Endothelial cell of umbilical vein (primary cell): ENCODE measurements at regions not wholly inside any gene's neighbourhood (a gene's known extent, or its start where the extent isn't known, plus 50 kb on each side); places are given as distances from the start of the nearest gene placed in this dataset.

ENCODE experiments used
- FOS ChIP-seq: IDR thresholded peaks from 2 replicates; pipeline ENCODE4 v1.6.1; 2011; ENCODE audit warnings: mild to moderate bottlenecking, low read length, moderate library complexity, borderline replicate concordance; ENCODE audit not compliant: insufficient read depth
- POLR2A ChIP-seq: IDR thresholded peaks from 2 replicates; pipeline ENCODE4 v1.6.1; 2012; ENCODE audit warnings: low read depth, mild to moderate bottlenecking, control low read depth, low read length
- POLR2AphosphoS5 ChIP-seq: IDR thresholded peaks from 2 replicates; pipeline ENCODE4 v1.6.1; 2012; ENCODE audit warnings: low read depth, mild to moderate bottlenecking, control low read depth, low read length, moderate library complexity; ENCODE audit not compliant: insufficient read depth
- TF ChIP-seq, protein P1 (sequence below), 2 donors: IDR thresholded peaks; 1 replicate in 1 of 2; 2 replicates in 1 of 2; pipeline ENCODE4 v1.5.1; 2011; ENCODE audit warnings: low read length in 2 of 2, mild to moderate bottlenecking in 2 of 2, moderate library complexity in 2 of 2, control low read depth in 1 of 2, inconsistent platforms in 1 of 2, low read depth in 1 of 2; ENCODE audit not compliant: insufficient read depth in 1 of 2; ENCODE audit errors: extremely low read depth in 1 of 2
- TF ChIP-seq, protein P2 (sequence below): IDR thresholded peaks from 2 replicates; pipeline ENCODE4 v1.6.1; 2011; ENCODE audit not compliant: insufficient read depth, insufficient read length

- TF ChIP-seq, protein P1, sequence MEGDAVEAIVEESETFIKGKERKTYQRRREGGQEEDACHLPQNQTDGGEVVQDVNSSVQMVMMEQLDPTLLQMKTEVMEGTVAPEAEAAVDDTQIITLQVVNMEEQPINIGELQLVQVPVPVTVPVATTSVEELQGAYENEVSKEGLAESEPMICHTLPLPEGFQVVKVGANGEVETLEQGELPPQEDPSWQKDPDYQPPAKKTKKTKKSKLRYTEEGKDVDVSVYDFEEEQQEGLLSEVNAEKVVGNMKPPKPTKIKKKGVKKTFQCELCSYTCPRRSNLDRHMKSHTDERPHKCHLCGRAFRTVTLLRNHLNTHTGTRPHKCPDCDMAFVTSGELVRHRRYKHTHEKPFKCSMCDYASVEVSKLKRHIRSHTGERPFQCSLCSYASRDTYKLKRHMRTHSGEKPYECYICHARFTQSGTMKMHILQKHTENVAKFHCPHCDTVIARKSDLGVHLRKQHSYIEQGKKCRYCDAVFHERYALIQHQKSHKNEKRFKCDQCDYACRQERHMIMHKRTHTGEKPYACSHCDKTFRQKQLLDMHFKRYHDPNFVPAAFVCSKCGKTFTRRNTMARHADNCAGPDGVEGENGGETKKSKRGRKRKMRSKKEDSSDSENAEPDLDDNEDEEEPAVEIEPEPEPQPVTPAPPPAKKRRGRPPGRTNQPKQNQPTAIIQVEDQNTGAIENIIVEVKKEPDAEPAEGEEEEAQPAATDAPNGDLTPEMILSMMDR (IDR thresholded peaks at IDR 0.05; ENCODE audit: extremely low read depth in 1 of 2, insufficient read depth in 1 of 2, low read depth in 1 of 2, low read length in 2 of 2), result no peak
- no peak for TF ChIP-seq POLR2A
- no peak for TF ChIP-seq FOS
- TF ChIP-seq, protein P2, sequence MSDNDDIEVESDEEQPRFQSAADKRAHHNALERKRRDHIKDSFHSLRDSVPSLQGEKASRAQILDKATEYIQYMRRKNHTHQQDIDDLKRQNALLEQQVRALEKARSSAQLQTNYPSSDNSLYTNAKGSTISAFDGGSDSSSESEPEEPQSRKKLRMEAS, result no peak
- TF ChIP-seq POLR2AphosphoS5, result no peak
These were observed 72.2 kb upstream of the IL6 start for GRCh38 chr7:22654831-22655230.
